Activated CD4-positive, alpha-beta T cell treated with anti-CD3 and anti-CD28 coated beads, Interleukin-2, Interleukin-6, amounts not matched to agents 100 ng/mL and 50 ng/mL, durations not matched to agents 16 hours and 8 hours (primary cell): ENCODE measurements at regions not wholly inside any gene's neighbourhood (a gene's known extent, or its start where the extent isn't known, plus 50 kb on each side); places are given as distances from the start of the nearest gene placed in this dataset.
"Not testable (repeated sequence)": the region's sequence is repeated elsewhere in the genome, so short reads cannot be mapped to it uniquely, and the experiment has no call there.

ENCODE experiments used
- DNase-seq: peaks from one replicate; pipeline ENCODE4 v3.0.0-alpha.2; 2020

DNA sequence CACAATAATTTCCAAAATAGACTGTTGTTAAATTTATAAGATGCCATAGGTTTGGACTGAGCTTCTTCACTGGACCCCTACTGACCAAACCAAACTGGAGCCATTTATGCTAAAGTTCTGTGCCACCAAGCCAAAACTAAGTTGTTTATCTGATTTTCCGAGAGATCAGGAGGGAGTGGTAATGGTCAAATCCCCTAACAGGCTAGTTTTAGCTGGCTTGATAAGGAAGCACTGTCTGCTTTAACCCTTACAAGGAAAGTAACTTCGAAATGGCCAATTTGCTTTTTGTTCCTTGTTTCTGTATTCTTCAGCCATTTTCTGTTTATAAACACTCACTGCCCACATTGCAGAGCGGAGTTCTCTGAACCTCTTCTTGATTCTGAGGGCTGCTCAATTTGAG lies 246.8 kb upstream of the TUT7 start:
- DNase-seq = no peak

- DNase-seq = no peak
Observed at GRCh38 chr9:86600291-86600690, 246.1 kb upstream of the TUT7 start.

- no peak for DNase-seq
Observed at GRCh38 chr9:86599561-86599960, 245.4 kb upstream of the TUT7 start.

DNA sequence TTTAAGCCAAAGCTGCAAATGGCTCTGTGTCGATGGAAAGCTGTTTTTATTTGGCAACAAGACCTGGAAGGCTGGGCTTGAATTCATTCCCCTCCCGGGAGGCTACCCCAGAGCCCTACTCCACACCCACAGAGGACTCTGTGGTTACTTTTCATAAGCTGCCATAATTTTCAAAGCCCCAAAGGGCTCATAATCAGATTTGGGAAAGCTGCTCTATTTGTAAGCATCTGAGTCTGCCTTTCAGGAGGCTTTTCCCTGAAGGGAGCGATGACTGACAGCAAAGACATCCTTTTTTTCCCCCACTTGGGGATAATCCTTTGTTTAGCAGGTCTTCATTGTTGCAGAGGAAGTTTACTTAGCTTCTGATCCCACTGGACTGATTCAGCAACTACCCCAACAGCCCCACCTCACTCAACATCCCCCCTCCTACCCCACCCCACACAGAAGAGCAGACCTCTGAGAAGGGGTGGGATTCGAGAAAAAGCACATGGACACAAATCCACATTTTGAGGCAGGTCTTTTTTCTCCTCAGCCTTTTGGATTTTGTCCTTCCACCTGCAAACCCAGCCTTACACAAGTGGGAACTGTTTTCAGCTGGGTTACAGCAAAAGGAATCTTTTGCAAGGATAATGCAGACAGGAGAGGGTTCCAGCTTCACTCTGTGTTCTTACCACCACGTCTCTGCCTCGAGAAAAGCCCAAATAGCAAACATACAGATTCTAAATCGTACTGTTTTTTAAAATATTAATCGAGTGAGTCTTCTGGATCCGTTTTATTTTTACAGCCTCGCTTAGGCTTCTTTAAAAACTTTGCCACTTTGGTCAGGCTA lies 244.4 kb upstream of the TUT7 start:
- no peak for DNase-seq

DNA sequence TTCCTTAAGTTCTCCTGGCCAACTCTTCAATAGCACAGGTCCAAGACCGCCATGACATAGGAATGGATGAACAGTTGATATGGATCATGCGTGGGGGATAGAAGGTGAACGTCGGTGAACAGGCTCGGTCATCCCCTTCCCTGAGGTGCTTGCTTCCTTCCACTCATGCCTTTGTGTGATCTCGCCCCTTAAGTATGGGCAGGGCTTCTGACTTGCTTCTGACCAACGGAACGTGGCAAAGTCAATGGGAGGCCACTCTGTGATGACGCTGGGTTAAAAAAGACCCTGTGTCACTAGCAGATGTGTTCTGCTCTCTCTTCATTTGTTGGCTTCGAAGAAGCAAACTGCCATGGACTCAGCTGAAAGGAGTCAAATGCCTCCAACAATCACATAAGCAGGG lies 240.5 kb upstream of the TUT7 start:
- DNase-seq = no peak

- DNase-seq = no peak
Observed at GRCh38 chr9:86591472-86591871, 237.3 kb upstream of the TUT7 start.

GRCh38 chr9:86589730-86590129 lies 235.5 kb upstream of the TUT7 start:
- no peak for DNase-seq

DNA sequence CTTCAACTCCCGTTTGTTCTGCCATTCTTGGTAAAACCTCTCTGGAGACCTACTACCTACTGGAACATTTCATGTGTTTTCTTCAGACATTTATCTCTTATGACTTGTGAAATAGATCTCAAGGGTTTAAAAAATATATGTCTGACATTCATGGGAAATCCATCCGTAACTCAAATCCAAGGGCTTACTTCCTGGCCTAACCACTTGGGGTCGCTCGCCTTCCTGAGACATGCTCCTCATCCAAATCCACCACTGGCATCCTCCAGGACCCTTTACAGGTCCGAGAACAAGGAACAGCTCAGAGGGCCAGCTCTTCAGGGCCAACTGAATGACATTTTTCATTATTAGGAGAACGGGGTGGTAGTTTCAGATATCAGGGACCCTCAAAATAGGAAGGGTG lies 235.1 kb upstream of the TUT7 start:
- no peak for DNase-seq

GRCh38 chr9:86586144-86586494 lies 231.9 kb upstream of the TUT7 start:
- no peak for DNase-seq

GRCh38 chr9:86585422-86586143 lies 231.4 kb upstream of the TUT7 start:
- DNase-seq = no peak

DNA sequence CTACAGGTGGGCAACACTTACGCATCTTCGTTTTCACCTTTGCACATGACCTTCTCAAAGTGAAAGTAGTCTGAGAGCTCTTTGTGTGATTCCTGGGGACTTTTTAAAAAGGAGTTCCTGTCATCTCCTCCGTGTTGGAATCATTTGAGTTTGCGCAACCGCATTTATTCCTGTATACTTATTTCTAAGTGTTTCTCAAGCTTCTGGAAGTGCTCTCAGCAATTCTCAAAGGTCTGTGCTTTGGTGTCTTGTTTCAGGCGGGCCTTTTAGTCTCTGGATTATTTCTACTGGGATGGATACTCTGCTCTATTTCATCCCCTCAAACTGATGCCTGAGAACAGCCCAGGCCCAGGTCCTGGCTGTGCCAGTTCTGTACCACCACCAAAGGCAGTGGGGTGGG lies 226.5 kb upstream of the TUT7 start:
- DNase-seq = no peak

DNA sequence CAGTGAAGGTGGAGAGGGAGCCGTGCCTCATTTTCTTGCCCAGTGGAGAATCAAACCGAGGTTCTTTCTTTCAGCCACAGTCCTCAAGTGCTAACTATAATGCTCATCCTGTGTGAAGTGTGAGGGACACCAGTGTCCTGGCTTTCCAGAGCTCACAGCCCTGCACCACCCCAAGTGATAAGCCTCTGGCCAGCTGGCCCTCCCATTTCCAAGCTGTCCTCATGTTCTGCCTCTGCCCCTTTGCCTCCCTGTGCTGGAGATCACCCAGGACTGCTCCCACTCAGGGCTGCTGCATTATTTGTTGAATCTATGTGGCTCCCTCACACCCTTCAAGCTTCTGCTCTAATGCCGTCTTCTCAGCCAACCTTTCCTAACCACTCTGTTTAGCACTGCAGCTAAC lies 224.5 kb upstream of the TUT7 start:
- no peak for DNase-seq

DNA sequence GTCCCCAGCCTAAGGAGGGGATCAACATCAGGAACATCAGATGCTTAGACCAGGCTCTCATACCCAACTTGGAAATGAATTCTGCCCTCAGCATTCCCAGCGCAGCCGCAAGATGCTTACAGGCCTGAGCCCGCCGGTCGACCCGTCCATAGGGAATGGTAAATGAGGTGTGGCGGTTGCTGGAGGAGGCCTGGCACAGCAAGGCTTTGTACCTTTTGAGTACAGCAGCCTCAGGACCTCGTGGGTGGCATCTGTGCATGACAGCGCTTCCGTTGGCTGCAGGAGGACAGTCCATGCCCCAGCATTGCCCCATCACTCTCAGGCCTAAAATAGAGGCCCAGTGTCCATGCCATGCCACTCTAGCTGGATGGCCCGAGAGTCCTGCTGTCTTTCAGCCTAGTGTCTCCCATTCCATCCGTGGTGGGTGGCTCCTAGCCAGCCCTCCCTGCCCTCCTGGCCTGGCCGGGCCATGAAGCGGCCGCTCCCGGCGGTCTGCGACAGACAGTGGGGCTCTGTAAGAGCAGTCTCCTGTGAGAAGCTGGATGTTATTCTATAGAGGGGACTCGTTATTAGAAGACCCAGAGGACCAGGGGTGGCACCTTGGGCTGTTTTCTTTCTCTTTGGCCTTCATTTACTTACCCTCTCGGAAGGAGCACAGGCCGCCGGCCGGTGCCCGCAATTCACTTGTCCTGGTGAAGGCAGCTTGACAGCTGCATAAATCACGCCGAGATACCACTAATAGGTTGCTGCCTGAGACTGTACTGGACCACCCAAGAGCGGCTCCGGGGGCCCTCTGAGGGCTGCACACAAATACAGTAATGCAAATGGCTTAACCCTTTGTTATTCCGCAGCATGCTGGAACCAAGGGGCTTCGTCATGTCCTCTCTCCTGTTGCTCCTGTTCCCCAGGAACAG lies 223.5 kb upstream of the TUT7 start:
- no peak for DNase-seq

- DNase-seq = no peak
Observed at GRCh38 chr9:86575825-86576525, 221.8 kb upstream of the TUT7 start.

DNA sequence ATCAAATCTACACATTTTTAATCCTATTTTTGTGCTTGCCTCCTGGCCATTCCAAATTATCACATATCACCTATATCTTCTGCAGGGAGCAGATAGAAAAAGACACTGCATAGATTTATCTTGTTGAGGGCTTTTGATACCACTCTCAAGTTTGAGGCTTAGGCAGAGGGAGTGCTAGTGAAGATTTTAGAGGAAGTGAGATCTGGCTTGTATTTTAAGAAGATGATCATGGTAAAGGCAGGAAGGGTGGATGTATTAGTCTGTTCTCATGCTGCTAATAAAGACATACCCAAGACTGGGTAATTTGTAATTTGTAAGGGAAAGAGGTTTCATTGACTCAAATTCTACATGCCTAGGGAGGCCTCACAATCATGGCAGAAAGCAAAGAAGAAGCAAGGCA lies 220.9 kb upstream of the TUT7 start:
- no peak for DNase-seq

DNA sequence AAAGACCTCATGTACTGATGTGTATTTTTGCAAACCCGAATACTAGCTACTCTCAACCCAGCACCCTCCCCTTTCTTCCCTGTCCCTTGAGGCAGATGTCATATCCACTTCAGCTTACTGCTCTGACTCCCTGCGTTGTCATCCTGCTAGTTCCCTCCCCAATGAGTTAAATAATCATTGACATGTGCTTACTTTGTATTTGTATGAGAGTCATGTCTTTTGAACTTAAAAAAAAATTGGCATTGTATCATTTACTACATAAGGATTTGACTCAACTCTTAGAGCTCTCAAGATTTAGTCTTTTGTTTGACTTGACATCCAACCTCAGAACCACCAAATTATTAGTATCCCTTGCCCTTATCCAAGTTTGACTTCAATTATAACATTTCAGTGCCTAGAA lies 219.7 kb upstream of the TUT7 start:
- DNase-seq = no peak

- no peak for DNase-seq
Observed at GRCh38 chr9:86572904-86573303, 218.7 kb upstream of the TUT7 start.

DNA sequence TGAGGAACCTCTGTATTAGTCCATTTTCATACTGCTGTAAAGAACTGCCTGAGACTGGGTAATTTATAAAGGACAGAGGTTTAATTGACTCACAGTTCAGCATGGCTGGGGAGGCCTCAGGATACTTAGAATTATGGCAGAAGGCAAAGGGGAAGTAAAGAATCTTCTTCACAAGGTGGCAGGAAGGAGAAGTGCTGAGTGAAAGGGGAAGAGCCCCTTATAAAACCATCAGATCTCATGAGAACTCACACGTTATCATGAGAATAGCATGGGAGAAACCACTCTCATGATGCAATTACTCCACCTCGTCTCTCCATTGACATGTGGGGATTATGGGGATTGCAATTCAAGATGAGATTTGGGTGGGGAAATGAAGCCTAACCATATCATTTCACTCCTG lies 211.4 kb upstream of the TUT7 start:
- DNase-seq = not testable (repeated sequence)

- DNase-seq = no peak
Observed at GRCh38 chr9:86563936-86564335, 209.7 kb upstream of the TUT7 start.

DNA sequence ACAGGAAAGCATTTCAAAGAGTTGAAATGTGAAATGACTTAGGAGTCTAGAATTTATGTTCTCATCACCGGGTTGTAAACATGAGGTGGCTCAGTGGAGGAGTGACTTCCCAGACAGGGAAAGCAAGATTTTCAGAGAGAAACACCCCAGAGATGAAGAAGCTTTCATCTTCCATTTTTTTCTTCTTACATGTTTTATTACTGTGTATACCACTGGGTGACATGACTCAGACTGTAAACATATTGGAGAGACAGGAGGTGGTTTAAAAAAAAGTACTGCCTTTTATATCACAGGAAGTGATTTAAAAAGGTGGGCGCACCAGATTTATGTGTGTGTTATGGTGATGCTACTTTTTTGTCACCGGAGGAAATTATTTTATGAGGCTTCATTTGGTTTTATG lies 209.1 kb upstream of the TUT7 start:
- no peak for DNase-seq

GRCh38 chr9:86562691-86563090 lies 208.5 kb upstream of the TUT7 start:
- DNase-seq = no peak

- DNase-seq = no peak
Observed at GRCh38 chr9:86557918-86558317, 203.7 kb upstream of the TUT7 start.
